Anterior cingulate cortex (tissue), 58 donors: ENCODE measurements at regions not wholly inside any gene's neighbourhood (a gene's known extent, or its start where the extent isn't known, plus 50 kb on each side); places are given as distances from the start of the nearest gene placed in this dataset.
A peak's percentile ranks its signal among the peaks of the same experiment; 100 is the strongest.
"Not testable (repeated sequence)": the region's sequence is repeated elsewhere in the genome, so short reads cannot be mapped to it uniquely, and the experiment has no call there.

Experiments
- DNase-seq, 58 donors: peaks; one replicate each; lab custom pipeline; 2025; lab: John Stamatoyannopoulos, UW

DNA sequence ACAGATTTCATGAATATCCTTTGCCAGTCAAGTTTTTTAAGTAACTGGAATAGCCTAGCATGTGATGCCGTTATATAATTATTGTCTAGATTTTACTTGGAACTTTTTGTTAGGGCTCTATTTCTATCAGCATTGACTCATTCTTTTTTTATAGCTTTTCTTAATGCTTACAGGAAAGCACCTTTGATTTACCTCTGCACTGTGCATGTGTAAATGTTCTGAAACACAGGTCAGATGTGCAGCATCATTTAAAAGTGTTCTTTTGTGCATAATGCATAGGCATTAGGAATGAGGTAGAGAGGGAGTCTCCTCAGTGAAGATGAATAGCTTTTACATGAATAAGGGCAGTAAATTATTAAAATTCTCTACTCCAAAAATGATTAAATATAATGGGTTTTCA lies 669.3 kb upstream of the MBL2 start:
- DNase-seq, result no peak

DNA sequence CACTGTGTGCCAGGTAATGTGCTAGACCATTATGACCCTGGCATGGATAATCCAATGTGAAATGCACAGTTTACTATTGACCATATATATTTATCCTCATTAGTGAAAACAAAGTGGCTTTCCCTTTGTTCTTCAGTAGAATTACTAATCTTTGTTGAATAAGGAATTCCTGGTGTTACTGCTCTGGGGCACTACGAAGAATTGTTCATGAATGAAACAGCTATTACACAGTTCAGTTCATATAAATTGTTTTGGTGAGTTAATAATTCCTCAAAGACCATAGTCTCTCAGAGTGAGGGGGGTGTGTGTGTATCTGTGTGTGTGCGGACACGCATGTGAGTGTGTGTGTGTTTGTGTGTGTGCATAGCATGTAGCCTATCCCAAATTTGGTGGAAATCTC lies 668.0 kb upstream of the MBL2 start:
- DNase-seq, result no peak

DNA sequence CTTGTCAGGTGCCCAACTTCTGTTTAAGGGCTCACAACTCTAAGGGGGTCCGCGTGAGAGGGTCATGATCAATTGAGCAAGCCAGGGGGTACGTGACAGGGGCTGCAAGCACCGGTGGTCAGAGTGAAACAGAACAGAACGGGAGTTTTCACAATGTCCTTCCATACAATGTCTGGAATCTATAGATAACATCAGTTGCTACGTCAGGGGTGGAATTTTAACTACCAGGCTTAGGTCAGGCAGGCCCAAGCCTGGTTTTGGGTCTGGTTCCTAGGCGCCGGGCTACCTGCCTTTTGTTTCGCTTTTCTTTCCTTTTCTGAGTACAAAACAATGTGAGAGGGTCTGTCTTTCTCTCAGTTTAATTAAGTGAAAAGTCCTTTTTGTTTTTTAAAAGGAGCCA lies 666.5 kb upstream of the MBL2 start:
- not testable (repeated sequence) for DNase-seq

DNA sequence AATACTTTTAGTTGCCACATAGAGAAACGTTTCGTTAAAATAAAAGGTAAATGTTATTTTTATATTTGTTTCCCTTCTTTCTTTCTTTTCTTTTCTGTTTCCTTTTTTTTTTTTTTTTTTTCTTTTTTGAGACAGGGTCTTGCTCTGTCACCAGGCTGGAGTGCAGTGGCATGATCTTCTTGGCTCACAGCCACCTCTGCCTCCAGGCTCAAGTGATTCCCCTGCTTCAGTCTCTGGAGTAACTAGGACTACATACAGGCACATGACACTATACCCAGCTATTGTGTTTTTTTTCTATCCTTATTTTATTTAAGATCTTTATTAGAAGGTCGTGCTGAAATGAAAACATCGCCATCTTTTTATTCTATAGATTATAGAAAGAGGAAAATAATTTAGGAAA lies 661.8 kb upstream of the MBL2 start:
- no peak for DNase-seq

DNA sequence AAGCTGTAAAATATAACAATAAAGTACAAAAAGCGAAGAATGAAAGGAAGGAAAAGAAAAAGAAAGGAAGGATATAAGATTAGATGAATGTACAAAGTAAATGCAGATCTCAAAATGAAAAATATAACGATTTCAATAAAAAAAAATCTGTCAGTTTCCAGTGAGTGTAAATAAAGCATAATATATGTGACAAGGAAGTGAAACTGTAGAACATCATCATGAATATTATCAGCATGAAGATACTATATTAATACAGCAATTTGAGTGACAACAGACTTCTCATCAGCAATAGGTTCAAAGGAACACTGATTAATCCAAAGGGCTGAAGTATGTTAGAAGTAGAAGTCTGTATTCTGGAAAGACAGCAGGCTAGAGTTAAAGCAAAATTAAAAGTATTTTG lies 659.5 kb upstream of the MBL2 start:
- no peak for DNase-seq

DNA sequence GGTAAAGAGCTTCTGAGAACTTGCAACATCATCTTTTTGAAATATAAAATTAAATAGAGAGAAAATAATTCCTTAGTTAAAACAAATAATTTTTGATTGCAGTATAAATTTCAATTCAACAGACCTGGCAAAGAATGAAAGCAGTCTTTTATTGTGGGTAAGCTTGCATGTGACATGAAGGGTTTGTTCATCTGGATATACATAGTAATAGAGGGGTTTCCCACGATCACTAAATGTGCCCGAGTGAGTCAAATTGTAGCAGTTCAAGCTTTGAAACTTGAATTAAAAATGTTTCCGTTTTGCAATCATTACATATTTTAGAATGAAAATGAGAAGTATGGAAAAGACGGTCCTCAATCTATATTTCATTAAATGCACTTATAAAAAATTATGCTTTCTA lies 658.4 kb upstream of the MBL2 start:
- no peak for DNase-seq

DNA sequence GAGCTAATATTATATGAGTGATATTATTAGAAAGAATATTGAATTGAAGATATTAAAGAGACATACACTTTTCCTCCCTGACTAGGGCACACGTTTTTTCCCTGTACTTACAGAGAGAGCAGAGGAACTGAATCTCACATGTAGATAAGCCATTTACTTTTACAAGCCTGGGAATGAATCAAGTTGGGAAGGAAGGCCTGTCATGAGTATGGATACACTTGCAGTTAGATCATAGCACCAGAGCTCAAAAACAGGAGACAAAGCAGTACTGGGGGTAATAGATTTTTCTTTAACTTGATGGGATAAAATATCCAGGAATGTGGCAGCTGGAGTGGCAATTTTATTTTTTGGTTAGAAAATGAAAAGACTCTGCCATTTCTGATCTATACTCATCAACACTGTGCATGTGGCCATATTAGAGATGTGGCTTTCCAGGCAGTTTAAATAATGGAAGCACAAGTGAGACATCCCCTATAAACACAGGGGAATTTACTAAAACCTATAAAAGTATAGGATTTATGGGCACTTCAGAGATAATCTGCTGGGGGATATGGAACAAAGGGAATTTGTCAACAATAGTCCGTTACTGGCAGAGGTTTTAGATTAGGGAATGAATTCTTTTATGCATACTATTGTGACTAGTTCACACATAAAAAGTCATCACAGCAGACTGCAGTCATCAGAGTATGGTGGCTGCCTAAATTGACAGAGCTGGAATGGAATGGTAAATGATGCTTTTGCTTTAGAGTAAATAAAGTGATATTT lies 657.7 kb upstream of the MBL2 start:
- no peak for DNase-seq

DNA sequence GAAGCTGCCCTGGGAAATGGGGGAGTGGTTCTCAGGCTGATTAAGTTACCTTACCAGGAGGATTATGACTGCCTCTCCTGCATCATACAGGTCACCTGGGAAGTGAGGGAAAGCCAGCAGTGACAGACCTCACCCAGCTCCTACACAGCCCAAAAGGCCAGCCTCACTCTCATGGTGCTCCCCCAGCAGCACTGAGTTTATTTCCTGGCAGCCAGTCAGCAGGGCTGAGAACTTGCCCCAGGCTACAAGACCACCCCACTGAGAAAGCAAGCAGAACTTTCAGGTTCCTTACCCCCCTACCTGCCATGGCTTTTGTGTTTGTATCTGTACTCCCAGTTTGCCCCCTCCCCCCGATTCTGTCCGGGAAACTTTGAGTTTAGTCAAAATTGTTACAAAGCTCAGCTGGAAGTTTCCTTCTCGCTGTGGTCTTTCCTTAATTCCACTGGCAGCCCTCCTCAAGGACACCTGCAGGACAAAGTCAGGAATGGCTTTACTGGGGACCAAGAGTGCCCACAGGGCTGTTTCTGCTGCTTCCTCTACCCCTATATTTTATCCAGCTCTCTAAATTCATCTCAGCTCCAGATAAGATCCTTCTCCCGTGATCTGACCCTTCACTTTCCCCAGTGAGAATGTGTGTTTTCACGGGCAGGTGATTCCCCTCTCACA lies 649.8 kb upstream of the MBL2 start:
- no peak for DNase-seq

DNA sequence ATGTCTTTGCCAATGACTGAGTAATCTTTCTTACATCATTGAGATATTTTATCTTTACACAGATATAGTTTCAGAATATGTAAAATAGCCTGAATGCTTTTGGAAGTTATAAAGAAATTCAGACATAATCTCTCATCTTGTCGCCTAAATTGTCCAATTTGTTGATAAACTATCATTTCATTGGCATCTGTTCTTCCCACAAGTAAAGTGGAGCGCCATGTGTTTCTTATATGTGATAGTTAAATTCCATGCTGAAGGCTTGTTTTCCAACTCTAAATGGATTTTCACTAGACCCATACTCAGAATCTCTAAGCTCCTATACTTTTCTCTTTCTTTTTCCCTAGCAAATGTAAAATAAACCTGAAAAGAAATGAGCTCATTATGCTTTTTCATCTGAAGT lies 640.1 kb upstream of the MBL2 start:
- DNase-seq, result no peak

DNA sequence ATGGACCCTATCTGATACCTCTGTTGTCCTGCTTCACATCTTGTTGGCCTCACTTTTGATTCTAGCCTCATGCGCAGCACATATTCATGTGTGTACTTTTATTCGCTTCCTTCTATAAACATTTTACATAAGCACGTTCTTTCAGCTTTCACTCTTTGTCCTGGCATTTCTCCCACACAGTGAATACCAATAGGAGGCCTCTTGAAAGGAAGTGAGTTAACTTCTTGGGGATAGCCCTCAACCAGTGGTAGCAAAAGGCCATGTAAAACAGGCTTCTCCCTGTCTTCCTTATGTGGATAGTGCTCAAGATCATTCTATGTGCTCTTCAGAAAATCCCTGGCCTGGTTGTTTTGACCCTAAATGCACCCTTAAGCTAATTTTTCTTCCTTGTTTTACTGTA lies 633.9 kb upstream of the MBL2 start:
- no peak for DNase-seq

DNA sequence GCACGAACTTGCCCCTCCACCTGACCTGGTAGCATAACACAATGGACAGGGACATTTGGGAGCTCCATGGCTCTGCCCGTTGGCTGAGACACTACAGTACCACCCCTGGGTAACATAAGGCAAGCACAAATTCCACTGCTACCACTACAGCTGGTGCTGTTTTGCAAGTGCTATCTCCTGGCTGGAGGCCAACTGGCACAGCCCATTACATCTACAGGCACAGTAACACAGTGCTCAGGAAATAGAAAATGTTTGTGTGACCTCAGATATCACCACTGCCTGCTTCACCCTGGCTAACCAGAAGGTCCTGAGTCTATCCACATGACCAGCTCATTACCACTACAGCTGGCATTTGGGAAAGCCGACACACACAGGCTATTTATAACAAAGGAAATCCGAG lies 631.1 kb upstream of the MBL2 start:
- DNase-seq, result peak in 23 of 58 donors; percentile 0 to 48 (median 13)

DNA sequence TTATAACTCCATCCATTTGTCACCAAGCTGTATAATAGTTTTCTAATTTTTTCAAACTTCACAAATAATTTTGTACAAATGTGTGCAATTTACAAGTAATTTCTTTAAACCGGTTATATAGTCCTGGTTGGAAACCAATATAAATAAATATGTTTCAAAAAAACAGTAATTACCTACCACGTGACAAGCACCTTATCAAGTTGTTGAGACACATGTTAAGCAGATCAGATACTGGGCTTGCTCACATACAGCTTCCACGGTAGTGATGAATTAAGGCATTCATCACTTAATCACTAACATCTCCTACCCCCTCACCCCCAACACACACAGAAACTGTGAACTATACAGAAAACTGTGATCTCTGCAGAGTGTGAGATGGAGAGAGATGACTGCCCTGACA lies 630.0 kb upstream of the MBL2 start:
- DNase-seq, result no peak

DNA sequence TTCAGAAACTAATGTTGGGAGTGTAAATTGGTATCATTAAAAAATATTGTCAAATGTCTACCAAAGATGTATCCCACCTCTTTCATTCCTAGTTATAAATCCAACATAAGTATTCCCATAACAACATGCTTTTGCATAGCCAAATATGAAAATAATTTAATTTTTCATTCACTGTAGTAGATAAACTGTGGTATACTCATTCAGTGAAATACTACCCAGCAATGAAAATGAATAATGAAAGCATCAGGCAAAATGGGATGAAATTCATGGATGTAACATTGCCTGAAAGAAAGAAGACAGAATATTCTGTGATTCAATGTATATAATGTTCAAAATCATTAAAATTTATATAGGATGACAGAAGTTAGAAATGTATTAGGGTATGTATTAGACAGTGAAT lies 629.0 kb upstream of the MBL2 start:
- DNase-seq, result no peak

DNA sequence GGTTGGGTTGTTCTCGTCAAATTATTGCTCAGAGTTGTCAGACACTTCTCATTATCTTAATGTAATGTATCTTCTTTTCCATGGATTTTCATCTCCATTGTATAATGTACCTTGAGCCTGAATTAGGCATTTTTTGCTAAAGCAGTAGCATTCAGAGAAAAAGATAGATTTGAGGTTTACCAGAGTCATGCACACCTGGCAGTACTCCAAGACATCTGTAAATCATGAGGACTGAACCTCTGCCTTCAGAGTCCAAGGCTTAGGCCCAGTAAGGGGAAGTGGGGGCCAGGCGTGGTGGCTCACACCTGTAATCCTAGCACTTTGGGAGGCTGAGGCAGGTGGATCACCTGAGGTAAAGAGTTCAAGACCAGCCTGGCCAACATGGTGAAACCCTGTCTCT lies 624.3 kb upstream of the MBL2 start:
- no peak for DNase-seq

DNA sequence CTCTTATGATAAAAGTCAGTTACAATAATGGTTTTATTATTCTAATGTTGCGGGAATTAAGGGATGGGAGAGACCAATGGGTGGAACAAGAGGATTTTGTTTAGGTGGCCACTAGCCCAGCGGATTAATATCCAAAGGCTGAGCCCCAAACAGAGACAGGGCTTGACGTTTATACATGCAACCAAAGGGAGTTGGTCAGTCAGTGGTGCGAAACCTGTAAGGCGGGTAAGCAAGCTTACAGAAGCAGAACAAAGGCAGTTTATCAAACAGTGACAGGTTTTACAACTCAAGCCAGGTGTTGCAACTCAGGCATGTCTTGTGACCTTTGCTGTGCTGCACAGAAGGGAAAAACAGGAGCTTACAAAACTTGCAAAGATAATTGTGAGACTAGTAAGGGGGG lies 622.9 kb upstream of the MBL2 start:
- DNase-seq, result no peak

DNA sequence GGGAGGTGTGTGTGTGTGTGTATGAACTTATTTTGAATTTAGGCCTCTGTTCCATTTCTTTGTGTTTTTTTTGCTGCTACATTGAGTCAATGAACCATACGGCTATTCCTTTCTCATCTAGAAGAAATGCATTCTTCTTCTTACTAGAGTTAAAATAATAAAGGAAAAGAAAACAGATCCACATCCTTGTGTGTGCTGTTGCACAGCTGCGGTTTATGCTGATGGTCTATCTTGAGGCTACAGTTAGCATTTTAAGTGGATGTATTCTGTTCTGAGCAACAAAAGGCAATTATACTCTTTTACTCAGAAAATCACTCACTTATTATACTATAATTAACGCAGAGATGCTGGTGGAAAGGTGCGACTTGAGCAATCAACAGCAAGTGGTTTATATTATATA lies 615.0 kb upstream of the MBL2 start:
- DNase-seq, result peak in 2 of 58 donors; percentile 0 to 5

DNA sequence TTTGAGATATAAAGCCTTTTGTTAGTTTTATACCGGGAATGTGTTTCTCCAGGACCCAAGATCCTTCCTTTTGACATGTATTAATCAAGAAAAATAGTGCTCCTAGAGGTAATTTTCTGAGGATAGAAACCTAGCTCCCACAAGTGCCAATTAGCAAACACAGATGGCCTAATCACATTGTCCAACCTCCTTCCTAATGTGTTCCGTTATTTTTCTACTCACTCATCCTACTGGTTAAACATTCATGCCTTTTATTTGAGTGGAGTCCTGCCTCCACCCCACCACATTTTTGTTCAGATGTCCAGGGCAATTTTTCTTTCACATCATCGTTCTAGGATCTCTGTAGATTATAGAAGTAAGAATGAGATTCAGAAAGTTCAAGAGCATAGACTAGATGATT lies 610.0 kb upstream of the MBL2 start:
- no peak for DNase-seq

DNA sequence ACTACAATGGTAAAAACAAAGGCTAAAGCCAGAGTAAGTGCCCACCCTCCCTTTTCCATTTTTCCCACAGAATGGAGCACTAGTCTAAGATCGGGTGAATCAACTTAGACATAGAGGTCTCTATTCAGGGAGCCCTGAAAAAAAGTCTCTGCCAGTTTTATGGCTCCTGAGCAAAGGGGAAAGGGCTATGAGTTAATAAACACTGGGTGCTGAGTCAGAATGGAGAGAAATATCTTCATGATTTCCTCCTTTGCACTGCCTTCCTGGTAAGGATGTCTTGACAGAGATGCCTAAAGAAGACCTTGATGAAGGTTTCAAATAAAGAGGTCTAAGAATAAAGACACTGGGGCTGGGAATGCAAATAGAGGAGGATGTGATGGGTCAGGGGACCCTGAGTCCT lies 607.4 kb upstream of the MBL2 start:
- no peak for DNase-seq

DNA sequence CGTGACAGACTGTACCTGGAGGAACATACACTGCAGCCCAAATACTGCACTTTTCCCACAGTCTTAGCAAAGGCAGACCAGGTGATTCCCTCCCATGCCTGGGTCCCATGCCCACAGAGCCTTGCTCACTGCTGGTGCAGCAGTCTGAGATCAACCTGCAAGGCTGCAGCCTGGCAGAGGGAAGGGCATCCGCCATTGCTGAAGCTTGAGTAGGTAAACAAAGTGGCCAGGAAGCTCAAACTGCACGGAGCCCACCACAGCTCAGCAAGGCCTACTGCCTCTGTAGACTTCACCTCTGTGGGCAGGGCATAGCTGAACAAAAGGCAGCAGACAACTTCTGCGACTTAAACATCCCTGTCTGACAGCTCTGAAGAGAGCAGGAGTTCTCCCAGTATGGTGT lies 597.8 kb upstream of the MBL2 start:
- no peak for DNase-seq

DNA sequence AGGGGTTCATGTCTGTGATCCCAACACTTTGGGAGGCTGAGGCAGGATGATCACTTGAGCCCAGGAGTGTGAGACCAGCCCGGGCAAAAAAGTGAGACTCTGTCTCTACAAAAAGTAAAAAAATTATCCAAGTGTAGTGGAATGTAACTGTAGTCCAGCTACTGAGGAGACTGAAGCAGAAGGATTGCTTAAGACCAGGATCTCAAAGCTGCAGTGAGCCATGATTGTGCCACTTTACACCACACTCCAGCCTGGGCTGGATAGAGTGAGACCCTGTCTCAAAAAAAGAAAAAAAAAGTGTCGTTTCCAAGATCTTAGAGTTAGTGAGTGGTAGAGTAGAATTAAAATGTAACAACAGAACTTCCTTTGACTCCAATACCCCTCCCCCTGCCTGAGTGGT lies 589.4 kb upstream of the MBL2 start:
- DNase-seq, result no peak

DNA sequence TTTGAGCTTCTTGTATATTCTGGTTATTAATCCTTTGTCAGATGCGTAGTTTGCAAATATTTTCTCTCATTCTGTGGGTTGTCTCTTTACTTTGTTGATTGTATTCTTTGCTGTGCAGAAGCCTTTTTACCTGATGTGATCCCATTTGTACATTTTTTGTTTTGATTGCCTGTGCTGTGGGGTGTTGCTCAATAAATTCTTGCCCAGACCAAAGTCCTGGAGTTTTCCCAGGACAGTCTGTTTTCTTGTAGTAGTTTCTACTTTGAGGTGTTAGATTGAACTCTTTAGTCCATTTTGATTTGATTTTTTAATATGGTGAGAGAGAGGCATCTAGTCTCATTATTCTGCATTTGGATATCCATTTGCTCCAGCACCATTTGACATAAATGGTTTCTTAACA lies 588.7 kb upstream of the MBL2 start:
- DNase-seq, result no peak

DNA sequence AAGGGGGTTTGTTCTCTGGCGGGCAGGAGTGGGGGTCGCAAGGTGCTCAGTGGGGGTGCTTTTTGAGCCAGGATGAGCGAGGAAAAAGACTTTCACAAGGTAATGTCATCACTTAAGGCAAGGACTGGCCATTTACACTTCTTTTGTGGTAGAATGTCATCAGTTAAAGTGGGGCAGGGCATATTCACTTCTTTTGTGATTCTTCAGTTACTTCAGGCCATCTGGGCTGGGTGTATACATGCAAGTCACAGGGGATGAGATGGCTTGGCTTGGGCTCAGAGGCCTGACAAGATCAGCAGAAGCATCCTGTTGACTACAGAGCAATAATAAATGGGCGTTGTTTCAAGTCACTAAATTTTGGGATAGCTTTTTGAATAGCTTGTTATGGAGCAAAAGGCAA lies 586.4 kb upstream of the MBL2 start:
- not testable (repeated sequence) for DNase-seq

DNA sequence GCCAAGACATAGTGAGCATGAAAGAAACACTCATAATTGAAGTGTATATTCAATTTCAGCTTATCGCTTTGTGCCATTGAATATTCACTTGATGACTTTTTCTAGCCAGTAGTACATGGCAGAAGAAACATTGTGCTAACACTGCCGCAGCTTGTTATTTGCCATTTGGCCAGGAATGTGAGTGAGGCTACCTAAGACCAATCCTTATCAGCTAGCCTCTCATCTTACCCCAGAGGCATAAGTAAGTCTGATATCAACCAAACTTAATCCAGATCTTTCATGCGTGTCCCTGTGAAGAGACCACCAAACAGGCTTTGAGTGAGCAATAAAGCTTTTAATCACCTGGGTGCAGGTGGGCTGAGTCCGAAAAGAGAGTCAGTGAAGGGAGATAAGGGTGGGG lies 586.0 kb upstream of the MBL2 start:
- no peak for DNase-seq
